Activated T-helper 9 cell treated with anti-CD3 and anti-CD28 coated beads, Interleukin-2, amount 50 U/mL, for 16 hours (primary cell): ENCODE measurements at regions not wholly inside any gene's neighbourhood (a gene's known extent, or its start where the extent isn't known, plus 50 kb on each side); places are given as distances from the start of the nearest gene placed in this dataset.

ENCODE experiments used
- DNase-seq: peaks from one replicate; pipeline ENCODE4 v3.0.0-alpha.2; 2020; ENCODE audit warnings: low read depth

DNA sequence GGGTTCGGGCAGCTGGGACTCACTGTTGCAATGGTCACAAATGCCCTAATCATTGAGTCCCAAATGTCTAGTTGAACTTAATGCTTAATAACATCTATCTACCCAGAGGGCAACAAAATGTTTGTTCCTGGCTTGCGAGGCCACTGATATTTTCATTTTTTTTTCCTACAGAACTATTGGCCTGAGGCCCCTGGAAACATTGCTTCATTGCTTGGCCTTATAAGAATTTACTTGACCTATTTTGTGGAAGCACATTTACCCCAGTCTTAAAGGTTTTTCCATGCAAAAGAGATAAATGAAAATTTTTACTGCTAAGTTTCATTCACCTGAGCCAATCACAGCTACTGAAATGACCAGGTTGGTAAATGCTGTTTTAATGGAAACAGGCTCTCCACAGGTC, 133.1 kb upstream of the RIPOR2 start:
- no peak for DNase-seq

DNA sequence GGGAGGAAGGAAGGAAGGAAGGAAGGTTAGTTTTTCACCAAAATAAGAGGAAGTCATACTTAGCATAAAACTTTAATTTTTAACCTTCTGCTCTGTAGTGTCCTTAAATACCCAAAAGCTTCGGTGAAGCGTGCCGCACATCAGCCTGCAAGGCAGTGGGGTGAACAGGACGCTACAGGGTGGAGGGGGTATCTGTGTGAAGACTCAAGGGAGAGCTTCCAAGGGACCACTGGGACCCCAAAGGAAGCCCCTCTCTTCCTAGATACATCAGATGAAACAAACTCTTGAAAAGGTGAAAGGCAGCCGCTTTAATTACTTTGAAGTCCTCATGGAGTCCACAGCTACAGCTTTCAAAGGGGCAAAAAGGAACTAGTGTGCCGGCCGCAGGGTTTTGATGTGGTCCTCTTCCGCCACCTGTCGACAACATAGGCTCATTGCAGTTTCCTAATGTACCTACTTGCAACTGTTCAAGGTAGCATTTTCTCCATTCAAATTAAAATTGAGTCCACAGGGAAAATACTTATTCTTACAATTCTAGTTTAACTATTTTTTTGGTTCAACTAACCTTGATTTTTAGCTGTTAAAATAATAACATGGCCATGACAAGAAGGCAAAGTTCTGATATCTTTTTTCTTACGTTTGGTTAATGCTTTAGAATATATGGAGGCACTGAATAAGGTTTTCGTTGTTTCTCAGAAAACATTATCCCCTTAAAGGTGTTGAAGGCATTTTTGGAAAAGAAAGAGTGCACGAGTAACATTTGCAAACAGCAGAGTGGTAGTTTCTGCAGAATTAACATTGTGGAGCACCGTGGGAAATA, 135.0 kb upstream of the RIPOR2 start:
- DNase-seq: peak; percentile 65

GRCh38 chr6:25078141-25078540, 142.4 kb upstream of the RIPOR2 start:
- DNase-seq: no peak

DNA sequence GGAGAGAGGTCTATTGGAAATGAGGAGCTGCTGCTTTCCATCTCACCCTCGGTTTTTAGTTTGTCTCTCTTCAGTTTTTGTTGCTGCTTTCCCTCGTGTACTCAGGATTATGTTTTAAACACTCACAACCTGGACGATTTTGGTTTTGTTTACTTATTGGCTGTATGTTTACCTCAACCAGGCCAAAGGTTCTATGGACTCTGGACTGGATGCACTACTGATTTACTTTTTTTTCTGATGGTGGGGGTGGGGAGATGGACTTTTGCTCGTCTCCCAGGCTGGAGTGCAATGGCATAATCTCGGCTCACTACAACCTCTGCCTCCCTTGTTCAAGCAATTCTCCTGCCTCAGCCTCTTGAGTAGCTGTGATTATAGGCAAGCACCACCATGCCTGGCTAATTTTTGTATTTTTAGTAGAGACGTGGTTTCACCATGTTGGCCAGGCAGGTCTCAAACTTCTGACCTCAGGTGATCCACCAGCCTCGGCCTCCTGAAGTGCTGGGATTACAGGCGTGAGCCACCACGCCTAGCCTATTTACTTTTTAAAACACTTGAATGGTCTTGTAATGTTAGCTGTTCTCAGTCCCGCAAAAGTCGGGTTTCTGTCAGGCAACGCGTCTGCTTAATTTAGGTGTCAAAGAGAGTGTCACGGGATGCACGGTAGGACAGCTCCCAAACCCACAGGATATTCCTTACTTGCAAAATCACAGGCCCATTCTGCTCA, 148.2 kb upstream of the RIPOR2 start:
- no peak for DNase-seq

DNA sequence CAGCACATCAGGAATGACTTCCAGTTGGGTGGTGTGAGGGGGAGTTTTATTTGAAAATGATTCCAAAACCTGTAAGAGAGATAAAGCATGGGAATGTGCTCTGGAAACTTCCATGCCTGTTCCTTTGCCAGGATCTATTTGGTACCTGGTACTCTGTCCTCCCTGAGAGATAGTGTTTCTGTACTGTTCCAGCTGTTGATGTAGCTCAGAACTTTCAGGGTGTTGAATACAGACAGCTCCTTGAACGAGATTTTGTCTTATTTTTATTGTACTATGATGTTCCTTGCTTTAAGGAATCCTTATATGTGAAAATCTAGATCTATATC, 148.7 kb upstream of the RIPOR2 start:
- no peak for DNase-seq

- DNase-seq: no peak
These were observed 150.0 kb upstream of the RIPOR2 start for GRCh38 chr6:25085756-25086155.

DNA sequence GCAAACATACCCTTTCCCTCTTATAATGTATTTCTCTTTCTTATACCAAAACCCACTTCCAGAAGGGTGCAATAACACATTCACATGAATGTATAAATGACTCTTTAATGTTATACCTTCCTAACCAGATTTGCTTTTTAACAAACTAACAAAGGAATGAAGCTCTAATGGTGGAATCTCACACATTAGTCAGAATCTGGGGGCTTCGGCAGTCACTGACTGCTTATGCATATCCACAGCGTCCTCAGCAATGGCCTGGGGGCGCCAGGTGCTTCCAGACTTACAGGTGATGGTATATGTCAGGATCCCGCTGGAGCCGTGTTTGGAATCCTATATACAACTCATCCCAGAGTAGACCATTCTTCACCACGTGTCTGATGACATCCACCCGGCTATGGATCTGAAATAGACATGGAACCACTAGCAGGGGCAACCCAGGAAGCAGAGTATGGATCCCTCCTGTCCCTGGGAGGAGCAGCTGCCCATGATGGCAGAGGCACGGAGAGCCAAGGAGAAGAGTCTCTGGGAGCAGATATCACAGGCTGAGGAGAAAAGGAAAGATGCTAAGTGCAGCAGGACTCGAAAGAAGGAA, 150.8 kb upstream of the RIPOR2 start:
- no peak for DNase-seq

GRCh38 chr6:25088513-25088912, 152.8 kb upstream of the RIPOR2 start:
- no peak for DNase-seq

- no peak for DNase-seq
These were observed 153.7 kb upstream of the RIPOR2 start for GRCh38 chr6:25089442-25089841.

DNA sequence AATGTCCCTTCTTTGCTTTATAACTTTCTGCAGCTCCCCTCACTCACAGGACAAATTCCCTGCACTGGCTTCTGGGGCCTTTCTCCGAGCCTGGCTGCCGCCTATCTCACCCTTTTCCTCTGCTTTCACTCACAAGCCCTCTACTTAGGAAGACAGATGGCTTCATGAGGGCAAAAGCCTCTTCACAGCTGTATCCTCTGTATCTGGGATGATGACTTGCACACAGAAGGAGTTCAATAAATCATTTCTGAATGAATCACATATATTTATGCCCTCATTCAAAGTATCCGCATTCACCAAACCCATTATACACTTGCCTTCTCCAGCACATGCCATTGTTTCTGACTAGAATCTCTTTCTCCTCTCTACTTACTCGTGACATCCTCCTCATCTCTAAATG, 159.0 kb upstream of the RIPOR2 start:
- no peak for DNase-seq

- DNase-seq: no peak
These were observed 164.5 kb upstream of the RIPOR2 start for GRCh38 chr6:25100288-25100687.

- DNase-seq: no peak
These were observed 167.8 kb upstream of the RIPOR2 start for GRCh38 chr6:25103603-25104002.

GRCh38 chr6:25105070-25105925, 169.5 kb upstream of the RIPOR2 start:
- DNase-seq: no peak

GRCh38 chr6:25107218-25107617, 171.5 kb upstream of the RIPOR2 start:
- DNase-seq: no peak

- DNase-seq: no peak
These were observed 167.4 kb upstream of the CARMIL1 start for GRCh38 chr6:25111782-25112181.

- no peak for DNase-seq
These were observed 166.8 kb upstream of the CARMIL1 start for GRCh38 chr6:25112322-25112773.

DNA sequence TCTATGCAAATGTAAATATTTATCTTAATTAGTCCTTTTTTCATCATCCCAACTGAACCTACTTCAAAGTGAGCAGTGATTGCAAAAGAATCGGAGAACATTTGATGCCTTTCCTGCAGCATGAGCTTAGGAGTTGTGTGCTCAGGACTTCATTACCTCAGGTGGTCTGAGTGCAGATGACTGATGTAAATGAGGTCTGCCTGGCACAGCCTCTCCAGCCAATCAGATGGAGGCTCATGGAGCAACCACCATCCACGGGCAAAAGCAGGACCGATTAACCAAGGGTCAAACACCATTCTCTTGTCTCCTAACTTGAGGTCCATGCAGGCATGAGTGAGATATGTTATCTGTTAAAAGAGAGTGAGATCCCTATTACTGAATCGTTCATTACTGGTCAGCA, 165.7 kb upstream of the CARMIL1 start:
- no peak for DNase-seq

DNA sequence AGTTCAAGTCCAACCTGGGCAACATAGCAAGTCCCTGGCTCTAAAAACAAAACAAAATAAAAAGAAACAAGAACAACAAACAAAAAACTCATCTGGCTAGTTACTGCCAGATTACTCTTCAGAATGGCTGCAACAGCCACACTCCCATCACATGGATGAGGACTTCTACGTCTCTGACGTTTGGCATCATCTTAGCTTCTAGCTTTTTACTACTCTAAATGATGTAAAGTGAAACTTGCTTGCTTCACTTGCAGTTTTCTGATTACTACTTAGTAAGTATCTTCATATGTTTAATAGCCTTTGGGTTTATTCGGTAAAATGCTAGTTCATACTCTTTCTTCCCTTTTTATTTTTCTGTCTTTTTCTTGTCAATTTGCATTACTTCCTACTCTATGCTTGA, 161.1 kb upstream of the CARMIL1 start:
- DNase-seq: no peak

DNA sequence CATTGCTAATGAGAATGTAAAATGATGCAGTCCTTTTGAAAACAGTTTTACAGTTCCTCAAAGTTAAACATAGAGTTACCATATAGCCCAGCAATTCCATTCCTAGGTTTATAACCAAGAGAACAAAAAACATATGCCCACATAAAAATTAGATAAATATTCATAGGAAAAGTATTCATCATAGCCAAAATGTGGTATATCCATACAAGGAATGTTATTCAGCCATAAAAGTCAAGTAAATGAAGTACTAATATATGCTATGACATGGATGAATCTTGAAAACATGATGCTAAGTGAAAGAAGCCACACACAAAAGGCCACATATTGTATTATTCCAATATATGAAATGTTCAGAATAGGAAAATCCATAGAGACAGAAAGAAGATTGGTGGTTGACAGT, 158.0 kb upstream of the CARMIL1 start:
- DNase-seq: no peak

GRCh38 chr6:25122001-25122400, 157.2 kb upstream of the CARMIL1 start:
- no peak for DNase-seq

GRCh38 chr6:25122622-25123237, 156.4 kb upstream of the CARMIL1 start:
- no peak for DNase-seq

- DNase-seq: no peak
These were observed 154.9 kb upstream of the CARMIL1 start for GRCh38 chr6:25124216-25124715.
